ENCODE measurements at regions not wholly inside any gene's neighbourhood (a gene's known extent, or its start where the extent isn't known, plus 50 kb on each side); places are given as distances from the start of the nearest gene placed in this dataset.
"Not testable (repeated sequence)": the region's sequence is repeated elsewhere in the genome, so short reads cannot be mapped to it uniquely, and the experiment has no call there.

DNA sequence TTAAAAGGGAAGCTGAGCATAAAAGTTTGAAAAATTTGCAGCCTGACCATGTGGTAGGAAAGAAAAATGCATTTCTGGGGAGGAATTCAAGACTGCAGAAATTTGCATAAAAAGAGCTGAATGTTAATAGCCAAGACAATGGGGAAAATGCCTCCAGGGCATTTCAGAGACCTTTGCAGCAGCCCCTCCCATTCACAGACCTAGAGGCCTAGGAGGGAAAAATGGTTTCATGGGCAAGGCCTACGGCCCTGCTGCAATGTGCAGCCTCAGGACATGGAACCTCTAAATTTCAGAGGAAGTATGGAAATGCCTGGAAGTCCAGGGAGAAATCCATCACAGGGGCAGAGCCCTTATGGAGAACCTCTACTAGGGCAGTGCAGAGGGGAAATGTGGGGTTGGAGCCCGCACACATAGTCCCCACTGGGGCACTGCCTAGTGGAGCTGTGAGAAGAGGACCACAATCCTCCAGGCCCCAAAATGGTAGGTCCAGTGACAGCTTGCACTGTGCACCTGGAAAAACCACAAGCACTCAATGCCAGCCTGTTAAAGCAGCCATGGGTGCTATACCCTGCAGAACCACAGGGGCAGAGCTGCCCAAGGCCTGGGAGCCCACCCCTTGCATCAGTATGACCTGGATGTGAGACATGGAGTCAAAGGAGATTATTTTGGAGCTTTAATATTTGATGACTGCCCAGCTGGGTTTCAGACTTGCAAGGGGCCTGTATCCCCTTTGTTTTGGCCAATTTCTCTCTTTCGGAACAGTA, 243.8 kb downstream of the DNAJB9 start:
- no peak for DNase-seq (ENCODE audit: low spot score)

GRCh38 chr7:108815815-108816214, 246.1 kb downstream of the DNAJB9 start:
- DNase-seq (ENCODE audit: low spot score): no peak

GRCh38 chr7:108818742-108819141, 249.1 kb downstream of the DNAJB9 start:
- DNase-seq (ENCODE audit: low spot score): no peak

DNA sequence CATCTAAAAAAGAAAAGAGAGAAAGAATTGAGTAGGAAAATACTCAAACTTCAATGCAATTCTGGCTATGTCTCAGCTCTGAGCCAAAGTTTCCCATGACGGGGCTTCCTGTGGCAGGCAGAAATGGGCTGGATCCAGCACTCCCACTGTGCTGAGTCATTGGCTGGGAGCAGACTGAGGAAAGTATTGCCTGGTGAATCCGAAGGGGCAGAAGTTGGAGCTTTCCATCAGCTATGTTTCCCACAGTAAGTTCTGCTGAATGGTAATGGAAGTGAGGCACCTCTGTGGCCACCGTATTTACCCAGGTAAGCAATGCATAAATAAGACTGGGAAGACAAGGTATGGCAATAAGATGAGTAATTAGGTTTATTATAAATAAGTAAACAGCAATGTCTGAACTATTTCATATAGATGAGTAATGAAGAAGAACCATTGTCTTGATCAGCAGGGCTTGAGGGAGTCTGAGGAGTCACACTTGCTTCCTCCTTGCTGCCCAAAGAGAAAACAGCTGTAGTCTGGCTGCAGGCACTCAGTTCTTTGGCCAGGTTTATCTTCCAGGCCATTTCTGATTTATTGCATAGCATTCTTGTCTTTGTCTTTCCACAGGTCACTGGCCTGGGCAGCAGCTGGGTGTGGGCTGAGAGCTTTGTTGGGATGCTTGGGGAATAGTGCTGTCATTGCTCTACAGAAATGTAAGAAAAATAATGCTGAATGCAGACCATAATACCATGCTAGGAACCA, 255.3 kb downstream of the DNAJB9 start:
- DNase-seq (ENCODE audit: low spot score): no peak

- DNase-seq (ENCODE audit: low spot score): no peak
These were observed 255.9 kb downstream of the DNAJB9 start for GRCh38 chr7:108825581-108825909.

DNA sequence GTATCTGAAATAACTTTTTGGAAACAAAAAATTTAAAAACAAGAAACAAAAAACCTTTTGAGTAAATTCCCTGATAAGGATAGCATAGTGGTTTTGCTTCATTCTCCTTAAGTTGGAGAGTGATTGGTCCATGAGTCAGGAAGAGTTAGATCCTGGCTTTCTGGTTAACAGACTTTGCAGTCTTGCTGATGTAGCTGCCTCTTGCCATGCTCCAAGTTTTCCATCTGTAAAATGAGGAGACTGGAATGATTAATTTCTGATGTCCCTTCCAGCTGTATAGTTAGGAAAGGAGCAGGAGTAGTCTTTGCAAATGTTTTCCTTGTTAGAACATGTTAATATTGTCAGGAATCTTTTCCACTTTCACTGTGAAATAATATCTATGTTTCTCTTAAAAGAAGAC, 266.6 kb downstream of the DNAJB9 start:
- DNase-seq (ENCODE audit: low spot score): no peak

DNA sequence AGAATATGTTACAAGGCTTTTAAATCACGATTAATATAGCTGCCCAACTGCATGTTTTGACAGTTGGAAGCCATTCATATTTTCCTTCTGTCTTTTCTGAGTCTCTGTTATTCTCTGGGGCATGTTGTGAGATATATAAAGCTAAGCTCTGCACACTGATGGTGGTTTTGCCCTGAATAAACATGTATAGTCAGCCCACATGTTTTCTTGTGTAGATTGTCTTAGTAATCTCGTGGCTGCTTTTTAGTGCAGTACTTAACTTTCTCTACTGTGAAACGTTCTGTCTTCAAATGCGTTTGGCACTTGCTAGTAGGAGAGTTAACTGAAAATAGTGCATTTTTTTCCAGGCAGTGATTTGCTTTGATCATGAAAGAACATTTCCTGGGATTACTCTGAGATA, 268.5 kb downstream of the DNAJB9 start:
- DNase-seq (ENCODE audit: low spot score): no peak

- DNase-seq (ENCODE audit: low spot score): no peak
These were observed 269.4 kb downstream of the DNAJB9 start for GRCh38 chr7:108839076-108839475.

DNA sequence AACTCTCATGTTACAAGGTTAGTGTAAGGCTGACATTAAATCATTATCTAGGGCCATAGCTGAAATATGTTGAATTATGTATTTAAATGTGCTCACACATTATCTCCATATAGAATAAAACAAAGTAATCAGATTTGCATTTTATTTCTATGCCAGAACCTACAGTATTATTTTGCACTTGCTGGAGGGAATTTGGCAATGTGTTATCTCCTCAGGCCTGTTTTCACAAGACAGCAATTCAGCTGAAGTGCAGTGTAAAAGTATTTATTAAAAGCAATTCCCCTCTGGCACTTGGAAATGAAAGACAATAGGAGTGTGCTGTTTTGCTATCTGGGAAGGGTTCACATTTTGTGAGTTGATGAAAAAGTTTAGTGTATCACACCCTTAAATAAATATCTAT, 276.3 kb downstream of the DNAJB9 start:
- no peak for DNase-seq (ENCODE audit: low spot score)

DNA sequence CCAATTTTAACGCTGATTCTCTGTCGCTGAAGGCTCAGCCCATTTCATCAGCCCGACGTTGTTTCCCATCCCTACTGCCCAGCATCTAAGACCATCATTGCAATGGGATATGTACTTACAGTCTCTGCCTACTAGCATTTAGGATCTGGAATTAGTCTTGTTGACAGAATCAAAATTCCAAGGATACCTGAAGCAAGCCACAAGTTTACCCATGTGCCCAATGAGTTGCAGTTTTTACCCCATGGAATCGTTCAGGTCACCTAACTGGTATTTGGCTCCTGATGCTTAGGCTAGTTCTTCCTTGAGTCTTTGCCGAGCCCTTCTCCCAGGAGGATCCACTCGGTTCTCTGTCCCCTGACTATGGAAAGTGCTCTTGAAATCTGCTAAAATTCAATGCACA, 276.8 kb downstream of the DNAJB9 start:
- no peak for DNase-seq (ENCODE audit: low spot score)

GRCh38 chr7:108848486-108848885, 278.8 kb downstream of the DNAJB9 start:
- no peak for DNase-seq (ENCODE audit: low spot score)

DNA sequence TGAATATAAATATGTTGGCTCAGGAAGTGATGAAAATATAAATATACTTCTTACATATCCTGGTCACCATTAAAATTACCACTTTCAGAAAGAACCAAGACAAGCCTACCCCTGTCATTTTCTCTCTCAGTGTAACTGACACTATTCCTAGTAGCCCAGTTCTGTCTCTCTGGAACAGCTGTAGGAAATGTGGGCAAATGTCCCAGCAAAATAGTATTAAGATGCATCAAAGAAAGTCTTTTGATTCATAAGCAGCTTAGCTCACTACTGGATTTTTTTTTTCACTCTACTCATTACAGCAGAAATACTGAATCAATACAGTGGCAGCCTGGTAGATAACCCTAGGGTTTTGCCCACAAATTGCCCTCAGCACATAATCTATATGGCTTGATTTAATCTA, 290.9 kb downstream of the DNAJB9 start:
- DNase-seq (ENCODE audit: low spot score): no peak

GRCh38 chr7:108861071-108861470, 291.4 kb downstream of the DNAJB9 start:
- DNase-seq (ENCODE audit: low spot score): no peak

- no peak for DNase-seq (ENCODE audit: low spot score)
These were observed 293.7 kb downstream of the DNAJB9 start for GRCh38 chr7:108863227-108863848.

DNA sequence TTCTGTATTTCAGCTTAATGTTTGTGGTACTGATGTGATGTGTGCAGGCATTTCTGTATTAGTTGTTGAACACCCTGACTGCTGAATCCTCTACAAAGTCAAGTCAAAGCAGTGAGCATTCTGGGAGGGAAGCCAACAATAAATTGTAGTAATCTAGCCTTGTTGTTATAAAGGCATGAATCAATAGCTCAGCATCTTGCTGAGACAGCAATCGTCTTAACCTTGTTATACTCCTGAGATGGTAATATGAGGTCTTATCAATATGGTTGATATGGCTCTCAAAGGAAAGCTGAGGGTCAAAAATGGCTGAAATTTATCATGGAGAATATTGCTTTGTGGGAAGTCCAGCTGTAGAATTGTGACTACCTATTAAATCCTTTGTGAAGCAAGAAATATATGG, 299.4 kb downstream of the DNAJB9 start:
- no peak for DNase-seq (ENCODE audit: low spot score)

- DNase-seq (ENCODE audit: low spot score): peak; percentile 2
These were observed 305.5 kb downstream of the DNAJB9 start for GRCh38 chr7:108875139-108875538.

GRCh38 chr7:108890862-108891261, 321.2 kb downstream of the DNAJB9 start:
- DNase-seq (ENCODE audit: low spot score): no peak

DNA sequence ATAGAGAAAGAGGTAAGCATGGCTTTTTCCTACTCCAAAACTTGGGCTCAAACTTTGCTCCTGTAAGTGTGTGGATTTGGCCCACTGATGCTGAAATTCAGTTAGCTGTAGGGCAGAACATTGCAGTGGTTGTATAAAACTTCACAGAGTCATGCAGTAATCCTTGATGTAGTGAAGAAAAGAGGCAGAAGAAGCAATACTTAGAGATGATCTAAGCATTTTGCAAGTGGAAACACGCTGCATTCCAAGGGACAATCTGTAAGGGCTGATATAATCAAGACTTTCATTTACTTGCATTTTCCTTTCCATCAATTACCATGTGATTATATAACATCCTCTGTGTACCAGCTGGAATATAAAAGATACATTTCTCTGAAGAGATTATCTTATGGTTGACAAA, 338.8 kb downstream of the DNAJB9 start:
- no peak for DNase-seq (ENCODE audit: low spot score)

DNA sequence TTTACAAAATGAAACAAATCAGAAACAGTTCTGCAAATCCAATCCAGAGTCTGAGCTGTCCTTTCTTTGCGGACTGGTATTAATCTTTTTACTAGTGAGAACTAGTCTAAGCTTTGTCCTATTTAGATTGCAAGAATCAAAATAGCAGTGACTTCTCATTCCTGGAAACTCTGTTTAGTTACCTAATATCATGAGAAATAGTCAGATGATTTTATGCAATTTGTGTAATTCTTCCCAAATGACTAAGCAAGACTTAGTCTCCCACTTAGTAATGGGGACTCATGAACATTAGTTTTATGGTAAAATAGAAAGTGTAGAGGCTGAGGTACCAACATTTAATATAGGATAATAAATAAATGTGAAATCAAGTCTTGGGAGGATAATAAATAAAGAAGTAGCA, 341.3 kb downstream of the DNAJB9 start:
- DNase-seq (ENCODE audit: low spot score): no peak

- no peak for DNase-seq (ENCODE audit: low spot score)
These were observed 350.8 kb downstream of the DNAJB9 start for GRCh38 chr7:108920490-108920889.

DNA sequence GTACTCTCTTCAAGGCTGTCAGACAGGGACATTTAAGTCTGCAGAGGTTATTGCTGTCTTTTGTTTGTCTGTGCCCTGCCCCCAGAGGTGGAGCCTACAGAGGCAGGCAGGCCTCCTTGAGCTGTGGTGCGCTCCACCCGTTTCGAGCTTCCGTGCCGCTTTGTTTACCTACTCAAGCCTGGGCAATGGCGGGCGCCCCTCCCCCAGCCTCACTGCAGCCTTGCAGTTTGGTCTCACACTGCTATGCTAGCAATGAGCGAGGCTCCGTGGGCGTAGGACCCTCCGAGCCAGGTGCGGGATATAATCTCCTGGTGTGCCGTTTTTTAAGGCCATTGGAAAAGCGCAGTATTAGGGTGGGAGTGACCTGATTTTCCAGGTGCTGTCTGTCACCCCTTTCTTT, 373.4 kb downstream of the DNAJB9 start:
- DNase-seq (ENCODE audit: low spot score): not testable (repeated sequence)

DNA sequence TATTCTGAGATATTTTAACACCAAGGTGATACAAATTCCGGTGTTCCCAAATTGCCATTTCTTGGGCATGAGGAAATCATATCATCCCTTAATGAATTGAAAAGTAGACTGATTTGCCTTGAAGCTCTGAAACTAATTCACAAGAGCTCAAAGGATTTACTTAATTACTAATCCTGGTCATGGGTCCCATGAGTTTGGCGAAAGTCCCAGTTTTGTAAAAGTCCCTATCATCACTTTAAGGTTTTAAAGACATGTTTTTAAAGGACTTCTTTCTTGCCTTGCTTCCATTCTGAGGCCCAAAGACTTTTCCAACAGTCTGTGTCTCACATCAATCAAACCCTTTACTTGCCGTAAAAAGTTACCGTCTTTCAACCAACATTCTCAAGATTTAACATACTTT, 377.9 kb downstream of the DNAJB9 start:
- no peak for DNase-seq (ENCODE audit: low spot score)

DNA sequence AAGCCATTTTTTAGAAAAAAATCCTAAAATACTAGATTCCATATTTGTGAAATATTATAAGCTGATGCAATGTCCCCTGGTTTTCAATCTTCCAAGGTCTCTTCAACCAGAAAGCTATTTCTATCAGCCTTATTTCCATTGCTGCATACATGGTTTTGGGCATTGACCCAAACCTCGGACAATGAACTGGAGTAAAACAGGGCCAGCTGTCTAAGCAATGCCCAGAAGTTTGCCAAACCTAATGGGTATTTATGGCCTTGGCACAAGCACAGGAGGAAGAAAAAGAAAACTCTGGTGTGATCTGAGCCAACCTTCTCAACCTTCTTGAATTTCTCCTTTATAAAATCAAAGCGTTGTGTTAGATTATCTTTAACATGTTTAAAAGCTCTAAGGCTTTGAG, 402.3 kb downstream of the DNAJB9 start:
- DNase-seq (ENCODE audit: low spot score): no peak
